ENCODE measurements at regions not wholly inside any gene's neighbourhood (a gene's known extent, or its start where the extent isn't known, plus 50 kb on each side); places are given as distances from the start of the nearest gene placed in this dataset.

DNA sequence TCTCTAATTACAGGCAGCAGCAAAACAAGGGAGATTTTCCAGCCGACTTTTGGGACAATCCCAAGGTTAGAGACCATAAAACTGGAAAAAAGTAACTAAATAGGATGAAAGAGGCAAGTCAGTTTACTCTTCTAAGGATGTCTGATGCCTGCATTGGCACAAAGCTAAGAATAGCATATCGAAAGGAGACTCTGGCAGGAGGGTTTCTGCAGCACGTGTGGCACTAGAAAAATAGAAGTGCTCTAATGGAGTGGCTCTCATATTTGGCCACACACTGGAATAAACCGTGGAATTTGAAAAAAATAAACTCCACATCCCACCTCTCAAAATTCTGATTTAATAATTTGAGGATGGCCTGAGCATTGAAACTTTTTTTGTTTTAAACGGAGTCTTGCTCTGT lies 77.2 kb upstream of the ARSJ start:
- Histone ChIP-seq H3K27ac (no peak overlapping the region), H3K4me3 (no peak overlapping the region), H3K4me1 (no peaks in the 10 kb centered on the region), H3K27me3 (no peaks in the 10 kb centered on the region), H3K36me3 (no peaks in the 10 kb centered on the region), H3K9me3 (no peaks in the 10 kb centered on the region)
- DNase-seq: no peak
- TF ChIP-seq, protein P1, sequence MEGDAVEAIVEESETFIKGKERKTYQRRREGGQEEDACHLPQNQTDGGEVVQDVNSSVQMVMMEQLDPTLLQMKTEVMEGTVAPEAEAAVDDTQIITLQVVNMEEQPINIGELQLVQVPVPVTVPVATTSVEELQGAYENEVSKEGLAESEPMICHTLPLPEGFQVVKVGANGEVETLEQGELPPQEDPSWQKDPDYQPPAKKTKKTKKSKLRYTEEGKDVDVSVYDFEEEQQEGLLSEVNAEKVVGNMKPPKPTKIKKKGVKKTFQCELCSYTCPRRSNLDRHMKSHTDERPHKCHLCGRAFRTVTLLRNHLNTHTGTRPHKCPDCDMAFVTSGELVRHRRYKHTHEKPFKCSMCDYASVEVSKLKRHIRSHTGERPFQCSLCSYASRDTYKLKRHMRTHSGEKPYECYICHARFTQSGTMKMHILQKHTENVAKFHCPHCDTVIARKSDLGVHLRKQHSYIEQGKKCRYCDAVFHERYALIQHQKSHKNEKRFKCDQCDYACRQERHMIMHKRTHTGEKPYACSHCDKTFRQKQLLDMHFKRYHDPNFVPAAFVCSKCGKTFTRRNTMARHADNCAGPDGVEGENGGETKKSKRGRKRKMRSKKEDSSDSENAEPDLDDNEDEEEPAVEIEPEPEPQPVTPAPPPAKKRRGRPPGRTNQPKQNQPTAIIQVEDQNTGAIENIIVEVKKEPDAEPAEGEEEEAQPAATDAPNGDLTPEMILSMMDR (IDR thresholded peaks at IDR 0.05): no peak
- intact Hi-C loops (cut with DNase I; ENCODE audit: low total_unique reads): no loop called here

DNA sequence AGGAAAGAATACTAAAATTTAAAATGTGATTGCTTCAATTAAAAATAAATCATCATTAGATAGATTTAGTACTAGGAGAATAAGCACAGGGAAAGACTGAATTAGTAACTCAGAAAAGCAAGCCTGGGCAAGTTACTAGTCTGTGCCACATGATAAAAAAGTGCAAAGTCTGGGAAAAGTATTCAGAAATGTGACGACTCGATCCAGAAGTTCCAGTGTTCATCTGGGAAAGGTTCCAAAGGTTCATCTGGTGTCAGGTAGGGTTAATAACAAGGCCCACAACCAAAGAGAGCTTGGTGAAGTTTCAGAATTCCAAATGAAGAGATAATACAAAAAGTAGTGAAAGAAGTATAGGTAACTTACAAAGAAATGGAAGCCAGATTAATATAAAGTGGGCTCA lies 78.3 kb upstream of the ARSJ start:
- no peaks in the 10 kb centered on the region for H3K27me3 ChIP-seq
- no peak overlapping the region for H3K27ac ChIP-seq
- no peak overlapping the region for H3K4me3 ChIP-seq
- no peaks in the 10 kb centered on the region for H3K9me3 ChIP-seq
- no peaks in the 10 kb centered on the region for H3K4me1 ChIP-seq
- intact Hi-C loops (cut with DNase I; ENCODE audit: low total_unique reads): no loop called here
- no peak for DNase-seq
- H3K36me3 ChIP-seq: no peaks in the 10 kb centered on the region
- TF ChIP-seq, protein P1 (IDR thresholded peaks at IDR 0.05): no peak

DNA sequence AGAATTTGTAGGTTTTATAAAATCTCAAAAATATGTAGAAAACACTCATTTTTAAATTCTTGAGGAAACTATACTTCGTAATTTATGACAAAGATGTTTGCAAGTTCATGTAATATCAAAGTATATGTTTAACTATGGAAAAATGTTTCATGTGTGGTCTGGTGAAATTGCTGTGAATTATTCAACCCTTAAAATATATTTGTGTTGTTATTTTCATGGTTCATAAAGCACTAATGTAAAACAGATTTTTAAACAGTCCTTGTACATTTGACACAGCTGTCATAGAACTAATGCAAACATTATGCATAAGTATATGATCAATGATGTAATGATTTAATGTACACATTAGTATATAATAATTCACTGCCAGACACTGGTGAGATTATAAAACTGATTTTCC lies 83.1 kb upstream of the ARSJ start:
- Histone ChIP-seq H3K36me3 (no peaks in the 10 kb centered on the region), H3K4me1 (no peaks in the 10 kb centered on the region), H3K27ac (no peak overlapping the region), H3K27me3 (no peaks in the 10 kb centered on the region), H3K9me3 (no peaks in the 10 kb centered on the region), H3K4me3 (no peak overlapping the region)
- no peak for DNase-seq
- TF ChIP-seq, protein P1 (IDR thresholded peaks at IDR 0.05): no peak
- intact Hi-C loops (cut with DNase I; ENCODE audit: low total_unique reads): no loop called here

DNA sequence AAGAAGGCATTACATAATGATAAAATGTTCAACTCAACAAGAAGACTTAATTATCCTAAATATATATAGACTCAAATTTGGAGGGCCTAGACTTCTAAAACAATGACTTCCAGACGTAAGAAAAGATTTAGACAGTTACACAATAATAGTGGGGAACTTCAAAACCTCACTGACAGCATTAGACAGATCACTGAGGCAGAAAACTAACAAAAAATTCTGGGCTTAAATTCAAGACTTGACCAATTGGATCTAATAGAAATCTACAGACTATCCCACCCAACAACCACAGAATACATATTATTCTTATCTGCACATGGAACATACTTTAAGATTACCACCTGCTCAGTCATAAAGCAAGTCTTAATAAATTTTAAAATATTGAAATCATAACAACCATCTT lies 93.3 kb upstream of the ARSJ start:
- Histone ChIP-seq H3K36me3 (no peaks in the 10 kb centered on the region), H3K27me3 (no peaks in the 10 kb centered on the region), H3K9me3 (no peaks in the 10 kb centered on the region), H3K27ac (no peak overlapping the region), H3K4me1 (no peaks in the 10 kb centered on the region), H3K4me3 (no peak overlapping the region)
- TF ChIP-seq, protein P1 (IDR thresholded peaks at IDR 0.05): no peak
- DNase-seq: no peak
- intact Hi-C loops (cut with DNase I; ENCODE audit: low total_unique reads): loop anchor here (10.0 kb wide), 1 partner anchor 288 kb away; no protein-coding TSS in a partner anchor

DNA sequence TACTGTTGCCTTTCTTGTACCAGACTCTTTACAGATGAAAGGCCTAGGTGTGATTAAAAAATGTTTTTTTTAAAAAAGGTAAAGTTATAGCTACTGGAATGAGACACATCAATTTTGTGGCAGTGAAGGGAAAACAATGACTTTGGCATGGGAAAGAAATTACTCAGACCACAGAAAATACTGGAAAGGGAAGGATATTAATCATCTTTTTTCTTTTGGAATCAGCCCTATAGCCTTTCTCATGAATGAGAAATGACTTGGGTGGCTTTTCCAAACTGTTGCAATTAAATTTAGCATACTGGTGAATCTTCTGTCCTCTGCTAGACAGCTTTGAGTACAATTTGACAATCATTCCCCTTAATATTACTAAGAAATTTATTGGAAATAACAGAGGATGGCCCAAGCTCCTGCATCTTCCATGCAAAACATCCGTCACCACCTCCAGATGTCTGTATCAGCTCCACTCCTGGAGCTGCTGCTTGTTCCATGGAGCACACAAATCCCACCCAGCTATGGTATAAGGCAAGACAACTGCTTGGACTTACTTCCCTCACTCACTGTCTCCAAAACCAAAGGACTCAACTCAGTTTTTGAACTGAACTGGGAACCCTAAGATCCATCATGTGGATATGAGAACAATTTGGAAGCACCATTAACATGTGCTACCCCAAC lies 97.6 kb upstream of the ARSJ start:
- TF ChIP-seq, protein P1 (IDR thresholded peaks at IDR 0.05): no peak

More for the DNA sequence above, 97.6 kb upstream of the ARSJ start:
- Histone ChIP-seq H3K4me1 (no peaks in the 10 kb centered on the region), H3K27ac (no peak overlapping the region), H3K36me3 (no peaks in the 10 kb centered on the region), H3K9me3 (no peaks in the 10 kb centered on the region), H3K27me3 (no peaks in the 10 kb centered on the region), H3K4me3 (no peak overlapping the region)
- DNase-seq: no peak
- intact Hi-C loops (cut with DNase I; ENCODE audit: low total_unique reads): loop anchor here (10.0 kb wide), 1 partner anchor 292 kb away; no protein-coding TSS in a partner anchor

All from tibial artery (tissue), 4 donors.